HEK293 (cell line): ENCODE measurements at regions not wholly inside any gene's neighbourhood (a gene's known extent, or its start where the extent isn't known, plus 50 kb on each side); places are given as distances from the start of the nearest gene placed in this dataset.

Source experiments
- CTCF ChIA-PET: fragments of 350-600 bp; formaldehyde crosslinking; extraction: SDS; loops from one replicate; lab custom pipeline; 2021; ENCODE audit warnings: antibody characterized with exemption; lab: Yijun Ruan, JAX
- POLR2A ChIA-PET: fragments of 300-600 bp; formaldehyde crosslinking; extraction: SDS; loops from one replicate; lab custom pipeline; 2020; ENCODE audit warnings: antibody characterized with exemption, inconsistent platforms; lab: Yijun Ruan, JAX
- H3K27ac ChIP-seq: fragments of 200-500 bp; sonication (Bioruptor generic); 2 replicates; pipeline ENCODE4 v1.5.1; 2014; ENCODE audit warnings: low read depth, low read length, control low read depth, inconsistent platforms; ENCODE audit errors: extremely low read depth
- H3K36me3 ChIP-seq, 2 experiments: fragments of 200-500 bp in 1 of 2; sonication (Bioruptor generic) in 1 of 2; 1 replicate in 1 of 2; 2 replicates in 1 of 2; pipeline ENCODE4 v1.5.1; 2014 to 2017; ENCODE audit warnings: inconsistent platforms in 2 of 2, low read length in 2 of 2; ENCODE audit not compliant: control insufficient read depth in 2 of 2, insufficient read depth in 1 of 2
- H3K4me1 ChIP-seq: fragments of 200-500 bp; sonication (Bioruptor generic); 2 replicates; pipeline ENCODE4 v1.5.1; 2014; ENCODE audit warnings: mild to moderate bottlenecking, low read length, inconsistent platforms; ENCODE audit not compliant: control insufficient read depth, insufficient read depth
- H3K4me3 ChIP-seq: 2 replicates; pipeline ENCODE4 v1.5.1; 2011; ENCODE audit warnings: low read depth, mild to moderate bottlenecking, control low read depth, low read length, moderate library complexity
- H3K9me3 ChIP-seq: fragments of 200-500 bp; sonication (Bioruptor generic); 2 replicates; pipeline ENCODE4 v1.5.1; 2014; ENCODE audit warnings: low read depth, low read length, inconsistent platforms; ENCODE audit not compliant: control insufficient read depth, insufficient read depth
- FEZF1 ChIP-seq: fragments of 450-650 bp; formaldehyde crosslinking; IDR thresholded peaks from 2 replicates; pipeline ENCODE4 v1.5.1; 2016; ENCODE audit warnings: missing biosample characterization, missing genetic modification characterization
- GLI2 ChIP-seq: fragments of 450-650 bp; formaldehyde crosslinking; IDR thresholded peaks from 2 replicates; pipeline ENCODE4; 2017; ENCODE audit warnings: missing biosample characterization, missing genetic modification characterization, low read depth, borderline replicate concordance
- OSR2 ChIP-seq: fragments of 450-650 bp; formaldehyde crosslinking; IDR thresholded peaks from 2 replicates; pipeline ENCODE4 v1.5.1; 2016; ENCODE audit warnings: missing biosample characterization, missing genetic modification characterization
- PBX3 ChIP-seq: sonication (generic); formaldehyde crosslinking; IDR thresholded peaks from 2 replicates; pipeline ENCODE4 v1.8.1; 2022; ENCODE audit warnings: mild to moderate bottlenecking, moderate library complexity, missing genetic modification reagents
- SCRT2 ChIP-seq: fragments of 450-650 bp; formaldehyde crosslinking; IDR thresholded peaks from 2 replicates; pipeline ENCODE4 v1.5.1; 2016; ENCODE audit warnings: missing biosample characterization, missing genetic modification characterization
- SP7 ChIP-seq: fragments of 450-650 bp; formaldehyde crosslinking; IDR thresholded peaks from 2 replicates; pipeline ENCODE4 v1.5.1; 2016; ENCODE audit warnings: missing biosample characterization, missing genetic modification characterization
- YY1 ChIP-seq: fragments of 450-650 bp; formaldehyde crosslinking; IDR thresholded peaks from 2 replicates; pipeline ENCODE4 v1.5.1; 2018; ENCODE audit warnings: missing biosample characterization, missing genetic modification characterization
- ZEB2 ChIP-seq: fragments of 450-650 bp; formaldehyde crosslinking; IDR thresholded peaks from 2 replicates; pipeline ENCODE4 v1.5.1; 2016; ENCODE audit warnings: missing biosample characterization, missing genetic modification characterization
- ZNF132 ChIP-seq: fragments of 450-650 bp; formaldehyde crosslinking; IDR thresholded peaks from 2 replicates; pipeline ENCODE4 v1.5.1; 2017; ENCODE audit warnings: missing biosample characterization, missing genetic modification characterization, borderline replicate concordance
- ZNF133 ChIP-seq: fragments of 450-650 bp; formaldehyde crosslinking; IDR thresholded peaks from 2 replicates; pipeline ENCODE4 v1.5.1; 2016; ENCODE audit warnings: missing biosample characterization, missing genetic modification characterization
- ZNF202 ChIP-seq: fragments of 450-650 bp; formaldehyde crosslinking; IDR thresholded peaks from 2 replicates; pipeline ENCODE4 v1.5.1; 2016; ENCODE audit warnings: missing biosample characterization, missing genetic modification characterization, borderline replicate concordance
- ZNF280C ChIP-seq: fragments of 450-650 bp; formaldehyde crosslinking; IDR thresholded peaks from 2 replicates; pipeline ENCODE4 v1.5.1; 2016; ENCODE audit warnings: missing biosample characterization, missing genetic modification characterization
- ZNF37A ChIP-seq: fragments of 450-650 bp; IDR thresholded peaks from 2 replicates; pipeline ENCODE4 v1.5.1; 2018; ENCODE audit warnings: missing biosample characterization, missing genetic modification characterization
- ZNF398 ChIP-seq: fragments of 450-650 bp; formaldehyde crosslinking; IDR thresholded peaks from 2 replicates; pipeline ENCODE4 v1.5.1; 2017; ENCODE audit warnings: missing biosample characterization, missing genetic modification characterization
- ZNF510 ChIP-seq: fragments of 450-650 bp; formaldehyde crosslinking; IDR thresholded peaks from 2 replicates; pipeline ENCODE4 v1.5.1; 2018; ENCODE audit warnings: mild to moderate bottlenecking, missing genetic modification characterization, missing biosample characterization; ENCODE audit not compliant: insufficient replicate concordance
- ZNF513 ChIP-seq: fragments of 450-650 bp; IDR thresholded peaks from 2 replicates; pipeline ENCODE4 v1.5.1; 2018; ENCODE audit warnings: missing biosample characterization, missing genetic modification characterization
- ZNF548 ChIP-seq: fragments of 450-650 bp; formaldehyde crosslinking; IDR thresholded peaks from 2 replicates; pipeline ENCODE4 v1.5.1; 2016; ENCODE audit warnings: missing biosample characterization, missing genetic modification characterization
- ZNF549 ChIP-seq: fragments of 450-650 bp; IDR thresholded peaks from 2 replicates; pipeline ENCODE4 v1.5.1; 2018; ENCODE audit warnings: missing biosample characterization, missing genetic modification characterization, mild to moderate bottlenecking, inconsistent platforms, moderate library complexity
- ZSCAN16 ChIP-seq: fragments of 450-650 bp; formaldehyde crosslinking; IDR thresholded peaks from 2 replicates; pipeline ENCODE4 v1.5.1; 2016; ENCODE audit warnings: missing biosample characterization, missing genetic modification characterization
- ZSCAN4 ChIP-seq: fragments of 450-650 bp; formaldehyde crosslinking; IDR thresholded peaks from 2 replicates; pipeline ENCODE4 v1.5.1; 2017; ENCODE audit warnings: missing biosample characterization, missing genetic modification characterization

- no peaks in the 10 kb centered on the region for H3K4me1 ChIP-seq
- no peaks in the 10 kb centered on the region for H3K36me3 ChIP-seq
- ChIA-PET POLR2A (no interaction called here), CTCF (no interaction called here)
- no peak overlapping the region for H3K27ac ChIP-seq
- TF ChIP-seq ZNF280C (no peak), PBX3 (CRISPR knock-in tag) (no peak), ZNF513 (tag by site-specific recombination) (no peak), ZNF132 (tag by site-specific recombination) (no peak), YY1 (tag by site-specific recombination) (no peak), GLI2 (no peak), ZNF398 (tag by site-specific recombination) (no peak), FEZF1 (no peak), ZNF202 (no peak), SCRT2 (no peak), ZNF510 (tag by site-specific recombination) (no peak), ZNF549 (tag by site-specific recombination) (no peak), ZNF37A (tag by site-specific recombination) (no peak), ZNF133 (tag by site-specific recombination) (no peak), ZSCAN16 (tag by site-specific recombination) (no peak), SP7 (no peak), ZSCAN4 (tag by site-specific recombination) (no peak), ZNF548 (tag by site-specific recombination) (no peak), ZEB2 (tag by site-specific recombination) (no peak), OSR2 (tag by site-specific recombination) (no peak)
- no peak overlapping the region for H3K4me3 ChIP-seq
- no peaks in the 10 kb centered on the region for H3K9me3 ChIP-seq
These were observed 56.0 kb upstream of the CASZ1 start for GRCh38 chr1:10852486-10852885.
